Muscle of leg (tissue), 3 donors: ENCODE measurements at regions not wholly inside any gene's neighbourhood (a gene's known extent, or its start where the extent isn't known, plus 50 kb on each side); places are given as distances from the start of the nearest gene placed in this dataset.

Source experiments
- DNase-seq: peaks from one replicate; pipeline ENCODE4 v3.0.0; 2013
- H3K27ac ChIP-seq: one replicate; pipeline ENCODE4 v1.5.1; 2013; ENCODE audit warnings: mild to moderate bottlenecking, low read length, control low read depth
- H3K27me3 ChIP-seq: one replicate; pipeline ENCODE4 v1.6.1; 2013; ENCODE audit warnings: low read length; ENCODE audit not compliant: control insufficient read depth, insufficient read depth
- H3K36me3 ChIP-seq: one replicate; pipeline ENCODE4 v1.6.1; 2013; ENCODE audit warnings: low read length; ENCODE audit not compliant: control insufficient read depth, insufficient read depth
- H3K4me1 ChIP-seq: one replicate; pipeline ENCODE4 v1.6.1; 2013; ENCODE audit warnings: low read length; ENCODE audit not compliant: control insufficient read depth, insufficient read depth
- H3K4me3 ChIP-seq: one replicate; pipeline ENCODE4 v1.5.1; 2013; ENCODE audit warnings: low read length, control low read depth
- H3K9me3 ChIP-seq: replicated peaks from 2 replicates; pipeline ENCODE4 v1.6.1; 2013; ENCODE audit warnings: low read depth, low read length; ENCODE audit not compliant: control insufficient read depth
- WGBS: methylation state at CpG from one replicate; pipeline ENCODE4 v1.1.5; 2013; ENCODE audit warnings: missing lambda C conversion rate; ENCODE audit not compliant: insufficient coverage; 5-methylcytosine and 5-hydroxymethylcytosine counted together

GRCh38 chrX:113330416-113330815 lies 489.8 kb upstream of the AMOT start:
- no peak for DNase-seq
- no peaks in the 10 kb centered on the region for H3K9me3 ChIP-seq
- H3K4me1 ChIP-seq = no peaks in the 10 kb centered on the region
- H3K36me3 ChIP-seq = no peaks in the 10 kb centered on the region
- H3K4me3 ChIP-seq = no peak overlapping the region
- no peak overlapping the region for H3K27ac ChIP-seq
- peaks cover 2% of the 10 kb centered on the region for H3K27me3 ChIP-seq

GRCh38 chrX:113315927-113316326 lies 475.3 kb upstream of the AMOT start:
- Histone ChIP-seq H3K4me1 (no peaks in the 10 kb centered on the region), H3K27me3 (no peaks in the 10 kb centered on the region), H3K27ac (no peak overlapping the region), H3K4me3 (no peak overlapping the region), H3K9me3 (no peaks in the 10 kb centered on the region), H3K36me3 (no peaks in the 10 kb centered on the region)
- WGBS = no CpG with 5 or more reads among the region's 2 CpGs
- no peak for DNase-seq

GRCh38 chrX:113305496-113305895 lies 464.9 kb upstream of the AMOT start:
- Histone ChIP-seq H3K9me3 (no peaks in the 10 kb centered on the region), H3K27me3 (no peaks in the 10 kb centered on the region), H3K4me1 (no peaks in the 10 kb centered on the region), H3K27ac (no peak overlapping the region), H3K36me3 (no peaks in the 10 kb centered on the region), H3K4me3 (no peak overlapping the region)
- DNase-seq = no peak
- 86% methylated on average over 1 of the region's 1 CpG for WGBS

- 65% methylated on average over 2 of the region's 3 CpGs for WGBS
- H3K27ac ChIP-seq = no peak overlapping the region
- no peak for DNase-seq
These were observed 459.9 kb upstream of the AMOT start for GRCh38 chrX:113300580-113300979.

GRCh38 chrX:113297437-113297836 lies 456.8 kb upstream of the AMOT start:
- Histone ChIP-seq H3K36me3 (no peaks in the 10 kb centered on the region), H3K9me3 (no peaks in the 10 kb centered on the region), H3K4me3 (no peak overlapping the region), H3K27me3 (no peaks in the 10 kb centered on the region), H3K4me1 (no peaks in the 10 kb centered on the region), H3K27ac (no peak overlapping the region)
- DNase-seq = no peak

More at GRCh38 chrX:113300580-113300979, 459.9 kb upstream of the AMOT start:
- Histone ChIP-seq H3K27me3 (no peaks in the 10 kb centered on the region), H3K4me3 (no peak overlapping the region), H3K9me3 (no peaks in the 10 kb centered on the region), H3K4me1 (no peaks in the 10 kb centered on the region), H3K36me3 (no peaks in the 10 kb centered on the region)

- no CpG with 5 or more reads among the region's 1 CpG for WGBS
These were observed 448.9 kb upstream of the AMOT start for GRCh38 chrX:113289503-113289902.

GRCh38 chrX:113287761-113288160 lies 447.1 kb upstream of the AMOT start:
- peaks cover 4% of the 10 kb centered on the region for H3K27me3 ChIP-seq
- no peaks in the 10 kb centered on the region for H3K9me3 ChIP-seq
- H3K27ac ChIP-seq = no peak overlapping the region
- no CpG with 5 or more reads among the region's 4 CpGs for WGBS
- H3K4me1 ChIP-seq = no peaks in the 10 kb centered on the region
- no peak overlapping the region for H3K4me3 ChIP-seq
- DNase-seq = no peak
- no peaks in the 10 kb centered on the region for H3K36me3 ChIP-seq

More at GRCh38 chrX:113289503-113289902, 448.9 kb upstream of the AMOT start:
- Histone ChIP-seq H3K4me3 (no peak overlapping the region), H3K36me3 (no peaks in the 10 kb centered on the region), H3K27me3 (peaks cover 4% of the 10 kb centered on the region), H3K27ac (no peak overlapping the region), H3K9me3 (no peaks in the 10 kb centered on the region), H3K4me1 (no peaks in the 10 kb centered on the region)
- no peak for DNase-seq

GRCh38 chrX:113275804-113276203 lies 435.2 kb upstream of the AMOT start:
- 50% methylated on average over 1 of the region's 2 CpGs for WGBS
- Histone ChIP-seq H3K9me3 (no peaks in the 10 kb centered on the region), H3K27ac (no peak overlapping the region), H3K27me3 (peaks cover 5% of the 10 kb centered on the region), H3K4me1 (no peaks in the 10 kb centered on the region), H3K36me3 (no peaks in the 10 kb centered on the region), H3K4me3 (no peak overlapping the region)
- DNase-seq = no peak

- H3K27ac ChIP-seq = no peak overlapping the region
- H3K4me1 ChIP-seq = no peaks in the 10 kb centered on the region
- H3K27me3 ChIP-seq = peaks cover 5% of the 10 kb centered on the region
- no peak for DNase-seq
- H3K4me3 ChIP-seq = no peak overlapping the region
- WGBS = no CpG with 5 or more reads among the region's 1 CpG
- no peaks in the 10 kb centered on the region for H3K9me3 ChIP-seq
- no peaks in the 10 kb centered on the region for H3K36me3 ChIP-seq
These were observed 434.2 kb upstream of the AMOT start for GRCh38 chrX:113274791-113275190.

GRCh38 chrX:113274345-113274744 lies 433.7 kb upstream of the AMOT start:
- Histone ChIP-seq H3K27me3 (peaks cover 5% of the 10 kb centered on the region), H3K36me3 (no peaks in the 10 kb centered on the region), H3K4me1 (no peaks in the 10 kb centered on the region), H3K27ac (no peak overlapping the region), H3K9me3 (no peaks in the 10 kb centered on the region), H3K4me3 (no peak overlapping the region)
- no CpG with 5 or more reads among the region's 5 CpGs for WGBS
- no peak for DNase-seq

- DNase-seq = no peak
- Histone ChIP-seq H3K27ac (no peak overlapping the region), H3K27me3 (peaks cover 3% of the 10 kb centered on the region), H3K4me1 (no peaks in the 10 kb centered on the region), H3K9me3 (no peaks in the 10 kb centered on the region), H3K4me3 (no peak overlapping the region), H3K36me3 (no peaks in the 10 kb centered on the region)
These were observed 428.6 kb upstream of the AMOT start for GRCh38 chrX:113269203-113269602.
